ENCODE measurements at regions not wholly inside any gene's neighbourhood (a gene's known extent, or its start where the extent isn't known, plus 50 kb on each side); places are given as distances from the start of the nearest gene placed in this dataset.
"Not testable (repeated sequence)": the region's sequence is repeated elsewhere in the genome, so short reads cannot be mapped to it uniquely, and the experiment has no call there.

DNA sequence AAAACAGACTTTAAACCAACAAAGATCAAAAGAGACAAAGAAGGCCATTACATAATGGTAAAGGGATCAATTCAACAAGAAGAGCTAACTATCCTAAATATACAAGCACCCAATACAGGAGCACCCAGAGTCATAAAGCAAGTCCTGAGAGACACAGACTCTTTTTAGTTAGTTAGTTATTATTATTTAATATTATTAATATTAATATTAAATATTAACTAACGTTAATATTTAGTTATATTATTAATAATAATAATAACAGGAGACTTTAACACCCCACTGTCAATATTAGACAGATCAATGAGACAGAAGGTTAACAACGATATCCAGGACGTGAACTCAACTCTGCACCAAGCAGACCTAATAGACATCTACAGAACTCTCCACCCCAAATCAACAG, 509.7 kb upstream of the PRR20A start:
- TF ChIP-seq, protein P1, sequence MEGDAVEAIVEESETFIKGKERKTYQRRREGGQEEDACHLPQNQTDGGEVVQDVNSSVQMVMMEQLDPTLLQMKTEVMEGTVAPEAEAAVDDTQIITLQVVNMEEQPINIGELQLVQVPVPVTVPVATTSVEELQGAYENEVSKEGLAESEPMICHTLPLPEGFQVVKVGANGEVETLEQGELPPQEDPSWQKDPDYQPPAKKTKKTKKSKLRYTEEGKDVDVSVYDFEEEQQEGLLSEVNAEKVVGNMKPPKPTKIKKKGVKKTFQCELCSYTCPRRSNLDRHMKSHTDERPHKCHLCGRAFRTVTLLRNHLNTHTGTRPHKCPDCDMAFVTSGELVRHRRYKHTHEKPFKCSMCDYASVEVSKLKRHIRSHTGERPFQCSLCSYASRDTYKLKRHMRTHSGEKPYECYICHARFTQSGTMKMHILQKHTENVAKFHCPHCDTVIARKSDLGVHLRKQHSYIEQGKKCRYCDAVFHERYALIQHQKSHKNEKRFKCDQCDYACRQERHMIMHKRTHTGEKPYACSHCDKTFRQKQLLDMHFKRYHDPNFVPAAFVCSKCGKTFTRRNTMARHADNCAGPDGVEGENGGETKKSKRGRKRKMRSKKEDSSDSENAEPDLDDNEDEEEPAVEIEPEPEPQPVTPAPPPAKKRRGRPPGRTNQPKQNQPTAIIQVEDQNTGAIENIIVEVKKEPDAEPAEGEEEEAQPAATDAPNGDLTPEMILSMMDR (IDR thresholded peaks at IDR 0.05): not testable (repeated sequence)
- TF ChIP-seq POLR2A (IDR thresholded peaks at IDR 0.05): not testable (repeated sequence)

All from tibial nerve (tissue), 3 donors.